Esophagus muscularis mucosa (tissue), 4 donors: ENCODE measurements at regions not wholly inside any gene's neighbourhood (a gene's known extent, or its start where the extent isn't known, plus 50 kb on each side); places are given as distances from the start of the nearest gene placed in this dataset.

ENCODE experiments used
- CTCF ChIP-seq, 3 experiments: fragments of 200-600 bp in 2 of 3; fragments of 450-650 bp in 1 of 3; sonication (generic) in 2 of 3; IDR thresholded peaks; one replicate each; pipeline ENCODE4 v1.5.1; 2017 to 2019; ENCODE audit warnings: antibody characterized with exemption in 3 of 3, mild to moderate bottlenecking in 2 of 3, moderate library complexity in 1 of 3
- EP300 ChIP-seq: sonication (generic); formaldehyde crosslinking; IDR thresholded peaks from one replicate; pipeline ENCODE4 v1.6.1; 2017; ENCODE audit warnings: antibody characterized with exemption
- POLR2A ChIP-seq: fragments of 450-650 bp; IDR thresholded peaks from one replicate; pipeline ENCODE4 v1.6.1; 2017; ENCODE audit warnings: antibody characterized with exemption, moderate library complexity, mild to moderate bottlenecking, low read depth
- POLR2AphosphoS5 ChIP-seq, 2 donors: sonication (generic); formaldehyde crosslinking; IDR thresholded peaks; one replicate each; pipeline ENCODE4 v1.6.1; 2017; ENCODE audit warnings: antibody characterized with exemption in 2 of 2

DNA sequence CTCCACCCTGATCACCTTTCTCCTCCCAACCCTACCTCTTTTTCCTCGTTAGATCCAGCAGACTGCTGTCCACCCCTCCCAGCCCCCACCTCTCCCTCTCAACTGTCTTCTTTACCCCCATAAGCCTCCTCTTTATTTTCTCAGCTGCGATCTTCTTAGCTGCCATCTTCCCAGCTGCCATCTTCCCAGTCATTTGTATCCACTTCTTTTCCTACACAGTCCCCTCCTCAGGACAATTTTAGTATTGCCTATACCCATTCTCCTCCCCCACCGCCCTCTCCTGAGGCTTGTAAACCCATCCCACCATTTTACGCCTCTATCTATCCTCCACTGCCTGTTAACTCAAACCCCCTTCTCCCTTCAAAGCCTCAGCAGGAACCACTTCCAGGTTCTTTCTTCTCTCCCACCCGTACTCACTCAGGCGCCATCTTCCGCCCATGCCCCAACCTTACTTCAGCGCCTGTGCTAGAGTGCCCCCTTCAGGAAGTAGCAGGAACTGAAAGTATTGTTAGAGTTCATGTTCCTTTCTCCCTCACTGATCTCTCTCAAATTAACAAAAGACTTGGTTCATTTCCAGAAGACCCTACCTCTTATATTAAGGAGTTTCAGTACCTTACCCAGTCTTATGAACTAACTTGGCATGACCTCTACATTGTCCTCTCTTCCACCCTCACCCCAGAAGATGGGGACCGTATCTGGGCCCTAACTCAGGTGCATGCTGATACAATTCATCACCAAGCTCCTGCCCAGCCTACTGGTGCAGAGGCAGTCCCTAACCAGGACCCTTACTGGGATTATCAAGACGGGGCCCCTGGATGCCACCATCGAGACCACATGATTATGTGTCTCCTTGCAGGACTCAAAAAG is 236.0 kb downstream of the ADGRG6 start:
- TF ChIP-seq POLR2A (no peak), POLR2AphosphoS5 (IDR thresholded peaks at IDR 0.05) (no peak), CTCF (IDR thresholded peaks at IDR 0.05) (peak in 2 of 3 experiments; percentile 26 to 58), EP300 (no peak)
